ENCODE measurements at regions not wholly inside any gene's neighbourhood (a gene's known extent, or its start where the extent isn't known, plus 50 kb on each side); places are given as distances from the start of the nearest gene placed in this dataset.

- no peak for TF ChIP-seq MYC (IDR thresholded peaks at IDR 0.05; ENCODE audit: low read depth, low read length)
- TF ChIP-seq MAX (IDR thresholded peaks at IDR 0.05; ENCODE audit: low read depth, low read length), result no peak
- no peak for TF ChIP-seq POLR2A (IDR thresholded peaks at IDR 0.05; ENCODE audit: extremely low read depth, insufficient read length)
- no peak for TF ChIP-seq CTCF (IDR thresholded peaks at IDR 0.05; ENCODE audit: low read depth, low read length)
- H3K4me3 ChIP-seq (ENCODE audit: low read depth, low read length), result no peak overlapping the region
- no peak for DNase-seq (ENCODE audit: low read depth)
These were observed 81.4 kb downstream of the ETS2 start for GRCh38 chr21:38887062-38887686.

- no peak for DNase-seq (ENCODE audit: low read depth)
- H3K4me3 ChIP-seq (ENCODE audit: low read depth, low read length), result no peak overlapping the region
- TF ChIP-seq POLR2A (IDR thresholded peaks at IDR 0.05; ENCODE audit: extremely low read depth, insufficient read length) (no peak), MYC (IDR thresholded peaks at IDR 0.05; ENCODE audit: low read depth, low read length) (no peak), CTCF (IDR thresholded peaks at IDR 0.05; ENCODE audit: low read depth, low read length) (no peak), MAX (IDR thresholded peaks at IDR 0.05; ENCODE audit: low read depth, low read length) (no peak)
These were observed 80.2 kb downstream of the ETS2 start for GRCh38 chr21:38885909-38886308.

GRCh38 chr21:38884440-38884839 is 78.7 kb downstream of the ETS2 start:
- TF ChIP-seq MYC (IDR thresholded peaks at IDR 0.05; ENCODE audit: low read depth, low read length), result no peak
- TF ChIP-seq CTCF (IDR thresholded peaks at IDR 0.05; ENCODE audit: low read depth, low read length), result no peak
- TF ChIP-seq MAX (IDR thresholded peaks at IDR 0.05; ENCODE audit: low read depth, low read length), result no peak
- TF ChIP-seq POLR2A (IDR thresholded peaks at IDR 0.05; ENCODE audit: extremely low read depth, insufficient read length), result no peak
- H3K4me3 ChIP-seq (ENCODE audit: low read depth, low read length), result no peak overlapping the region
- no peak for DNase-seq (ENCODE audit: low read depth)

GRCh38 chr21:38883142-38883541 is 77.4 kb downstream of the ETS2 start:
- TF ChIP-seq MYC (IDR thresholded peaks at IDR 0.05; ENCODE audit: low read depth, low read length), result no peak
- TF ChIP-seq POLR2A (IDR thresholded peaks at IDR 0.05; ENCODE audit: extremely low read depth, insufficient read length), result no peak
- no peak for DNase-seq (ENCODE audit: low read depth)
- no peak overlapping the region for H3K4me3 ChIP-seq (ENCODE audit: low read depth, low read length)

- TF ChIP-seq MAX (IDR thresholded peaks at IDR 0.05; ENCODE audit: low read depth, low read length), result no peak
- TF ChIP-seq MYC (IDR thresholded peaks at IDR 0.05; ENCODE audit: low read depth, low read length), result no peak
- TF ChIP-seq POLR2A (IDR thresholded peaks at IDR 0.05; ENCODE audit: extremely low read depth, insufficient read length), result no peak
- TF ChIP-seq CTCF (IDR thresholded peaks at IDR 0.05; ENCODE audit: low read depth, low read length), result no peak
- H3K4me3 ChIP-seq (ENCODE audit: low read depth, low read length), result no peak overlapping the region
- no peak for DNase-seq (ENCODE audit: low read depth)
These were observed 75.4 kb downstream of the ETS2 start for GRCh38 chr21:38881131-38881530.

GRCh38 chr21:38880577-38880966 is 74.8 kb downstream of the ETS2 start:
- H3K4me3 ChIP-seq (ENCODE audit: low read depth, low read length), result no peak overlapping the region
- TF ChIP-seq CTCF (IDR thresholded peaks at IDR 0.05; ENCODE audit: low read depth, low read length), result no peak
- no peak for TF ChIP-seq MYC (IDR thresholded peaks at IDR 0.05; ENCODE audit: low read depth, low read length)
- TF ChIP-seq POLR2A (IDR thresholded peaks at IDR 0.05; ENCODE audit: extremely low read depth, insufficient read length), result no peak
- TF ChIP-seq MAX (IDR thresholded peaks at IDR 0.05; ENCODE audit: low read depth, low read length), result no peak
- no peak for DNase-seq (ENCODE audit: low read depth)
